K562 (cell line): ENCODE measurements at regions not wholly inside any gene's neighbourhood (a gene's known extent, or its start where the extent isn't known, plus 50 kb on each side); places are given as distances from the start of the nearest gene placed in this dataset.

Experiments
- ATAC-seq: fragments of 200-7000 bp; cut with Tn5 transposase; 3 replicates; pipeline ENCODE4 v1.9.1; 2020; ENCODE audit warnings: moderate library complexity
- BruUV-seq: library from RNA; stranded (reverse); fragments of 400-500 nt; replicated peaks from 2 replicates; lab custom pipeline; 2021; lab: Mats Ljungman, UMichigan
- CTCF ChIA-PET: fragments of 300-600 bp; formaldehyde crosslinking; extraction: SDS; loops from one replicate; lab custom pipeline; 2021; ENCODE audit warnings: low intra/inter-chr PET ratio; lab: Yijun Ruan, JAX
- POLR2A ChIA-PET: fragments of 300-600, 350-650 bp; sonication (Branson Sonifier 250); formaldehyde crosslinking; extraction: SDS; loops from one replicate; lab custom pipeline; 2021; ENCODE audit warnings: antibody characterized with exemption, inconsistent platforms; lab: Yijun Ruan, JAX
- DNase-seq, 4 experiments: peaks; one replicate each; pipeline versions ENCODE4 v3.0.0 to v3.0.0-alpha.2; 2011 to 2018; ENCODE audit warnings: low spot score in 3 of 4, mixed read lengths in 3 of 4; ENCODE audit errors: extremely low read depth in 1 of 4
- FAIRE-seq: peaks from 2 replicates; lab custom pipeline; 2011; peaks lifted over from hg19 to GRCh38; lab: Jason Lieb, UNC
- H2AFZ ChIP-seq: 2 replicates; pipeline ENCODE4 v1.6.0; 2011; ENCODE audit warnings: low read depth, low read length, control low read depth, inconsistent platforms
- H3K27ac ChIP-seq: fragments of 200-600 bp; 3 replicates; pipeline ENCODE4 v1.8.0; 2011; ENCODE audit warnings: low read depth, mild to moderate bottlenecking, control low read depth, inconsistent platforms, low read length, moderate library complexity, mixed read lengths; ENCODE audit errors: extremely low read depth
- H3K27me3 ChIP-seq, 2 experiments: fragments of 300-600 bp in 1 of 2; 2 replicates in 1 of 2; 3 replicates in 1 of 2; pipeline versions ENCODE4 v1.6.0 to v1.8.0; 2011; ENCODE audit warnings: inconsistent platforms in 2 of 2, low read length in 2 of 2, mild to moderate bottlenecking in 1 of 2, mixed read lengths in 1 of 2, moderate library complexity in 1 of 2; ENCODE audit not compliant: control insufficient read depth in 2 of 2, insufficient read depth in 2 of 2
- H3K36me3 ChIP-seq: fragments of 300-600 bp; 3 replicates; pipeline ENCODE4 v1.8.0; 2011; ENCODE audit warnings: mild to moderate bottlenecking, low read length, inconsistent platforms; ENCODE audit not compliant: control insufficient read depth, insufficient read depth
- H3K4me1 ChIP-seq, 2 experiments: fragments of 200-600 bp in 1 of 2; replicated peaks in 1 of 2; 2 replicates in 1 of 2; 3 replicates in 1 of 2; pipeline versions ENCODE4 v1.5.1 to v1.8.0; 2011; ENCODE audit warnings: inconsistent platforms in 2 of 2, low read length in 2 of 2, mild to moderate bottlenecking in 1 of 2, mixed read lengths in 1 of 2, moderate library complexity in 1 of 2; ENCODE audit not compliant: control insufficient read depth in 2 of 2, insufficient read depth in 2 of 2
- H3K4me2 ChIP-seq: 2 replicates; pipeline ENCODE4 v1.6.1; 2011; ENCODE audit warnings: low read length, control low read depth, inconsistent platforms, mixed read lengths; ENCODE audit not compliant: insufficient read depth
- H3K4me3 ChIP-seq: fragments of 200-600 bp; sonication (generic), shearing (Covaris generic); 2 replicates; pipeline ENCODE4 v1.5.1; 2016; ENCODE audit warnings: control low read depth, inconsistent platforms
- H3K79me2 ChIP-seq: fragments of 200-600 bp; 3 replicates; pipeline ENCODE4 v1.8.0; 2011; ENCODE audit warnings: low read length, inconsistent platforms; ENCODE audit not compliant: control insufficient read depth, insufficient read depth
- H3K9ac ChIP-seq, 2 experiments: 2 replicates each; pipeline versions ENCODE4 v1.6.0 to v1.6.1; 2011; ENCODE audit warnings: low read depth in 2 of 2, low read length in 2 of 2, control low read depth in 1 of 2, inconsistent platforms in 1 of 2, mild to moderate bottlenecking in 1 of 2, mixed read lengths in 1 of 2; ENCODE audit not compliant: insufficient read depth in 1 of 2
- H3K9me1 ChIP-seq: one replicate; pipeline ENCODE4 v1.6.0; 2011; ENCODE audit warnings: inconsistent platforms, mild to moderate bottlenecking, low read length, moderate library complexity; ENCODE audit not compliant: control insufficient read depth, insufficient read depth
- H3K9me3 ChIP-seq: replicated peaks from 2 replicates; pipeline ENCODE4 v1.5.1; 2011; ENCODE audit warnings: low read depth, low read length, inconsistent platforms; ENCODE audit not compliant: control insufficient read depth, insufficient read depth
- H4K20me1 ChIP-seq: replicated peaks from 2 replicates; pipeline ENCODE4 v1.6.1; 2011; ENCODE audit warnings: low read length, inconsistent platforms, mixed read lengths; ENCODE audit not compliant: control insufficient read depth, insufficient read depth
- BCOR ChIP-seq: fragments of 450-650 bp; IDR thresholded peaks from 2 replicates; pipeline ENCODE4 v1.6.1; 2016
- CREB1 ChIP-seq, 2 experiments: sonication (generic) in 1 of 2; formaldehyde crosslinking in 1 of 2; IDR thresholded peaks; 2 replicates each; pipeline versions ENCODE4 v1.6.1 to v1.8.0; 2012 to 2022; ENCODE audit warnings: inconsistent platforms in 1 of 2, mild to moderate bottlenecking in 1 of 2, missing genetic modification reagents in 1 of 2, moderate library complexity in 1 of 2
- MAZ ChIP-seq, 2 experiments: fragments of 450-650 bp in 1 of 2; sonication (generic) in 1 of 2; formaldehyde crosslinking; IDR thresholded peaks in 1 of 2; conservative IDR thresholded peaks in 1 of 2; 2 replicates each; pipeline versions ENCODE4 v1.4.0 to v1.5.0; 2020; ENCODE audit warnings: mild to moderate bottlenecking in 1 of 2, missing genetic modification reagents in 1 of 2
- MEF2A ChIP-seq: IDR thresholded peaks from 2 replicates; pipeline ENCODE4 v1.6.1; 2011; ENCODE audit warnings: low read depth, mild to moderate bottlenecking, low read length, moderate library complexity; ENCODE audit not compliant: control insufficient read depth
- NR4A1 ChIP-seq, 2 experiments: fragments of 250-450 bp in 1 of 2; fragments of 450-650 bp in 1 of 2; sonication (Bioruptor Pico) in 1 of 2; IDR thresholded peaks; 2 replicates each; pipeline versions ENCODE4 v1.4.0 to v1.6.1; 2016 to 2020; ENCODE audit warnings: mild to moderate bottlenecking in 2 of 2, missing compliant biosample characterization in 1 of 2, missing genetic modification characterization in 1 of 2, moderate library complexity in 1 of 2
- ZBTB1 ChIP-seq: sonication (generic); formaldehyde crosslinking; IDR thresholded peaks from 2 replicates; pipeline ENCODE4 v1.8.1; 2023; ENCODE audit warnings: missing genetic modification reagents, low read depth, mild to moderate bottlenecking, borderline replicate concordance
- ZNF253 ChIP-seq: fragments of 250-450 bp; sonication (Bioruptor Pico); conservative IDR thresholded peaks from 2 replicates; pipeline ENCODE4 v1.6.1; 2021; ENCODE audit warnings: mild to moderate bottlenecking
- ZNF431 ChIP-seq: sonication (generic); formaldehyde crosslinking; IDR thresholded peaks from 2 replicates; pipeline ENCODE4 v1.8.0; 2022; ENCODE audit warnings: mild to moderate bottlenecking, missing genetic modification reagents
- WGBS: fragments of 100-300 bp; shearing (Covaris generic); methylation state at CpG from one replicate; pipeline ENCODE4 v1.1.6; 2016; ENCODE audit warnings: low coverage, mixed read lengths; ENCODE audit not compliant: insufficient coverage; ENCODE audit errors: missing lambda C conversion rate; 5-methylcytosine and 5-hydroxymethylcytosine counted together
- in situ Hi-C: fragments of 300-500 bp; cut with MboI; formaldehyde crosslinking; loops from 4 replicates; pipeline ENCODE4 v1.15.0; 2018; ENCODE audit warnings: inconsistent platforms, mixed read lengths
- intact Hi-C: fragments of 100-400 bp; cut with micrococcal nuclease; formaldehyde crosslinking; loops from 2 replicates; pipeline ENCODE4 v1.14.2; 2022
- TF ChIP-seq, protein P1 (sequence below): IDR thresholded peaks from 3 replicates; pipeline ENCODE4 v1.6.1; 2011; ENCODE audit warnings: borderline replicate concordance, mild to moderate bottlenecking, moderate library complexity; ENCODE audit not compliant: insufficient read length; ENCODE audit errors: extremely low read depth
- TF ChIP-seq, protein P2 (sequence below): conservative IDR thresholded peaks from 2 replicates; pipeline ENCODE4 v1.6.1; 2011; ENCODE audit warnings: low read depth, mild to moderate bottlenecking, low read length; ENCODE audit not compliant: control insufficient read depth
- TF ChIP-seq, protein P3 (sequence below): fragments of 450-650 bp; formaldehyde crosslinking; IDR thresholded peaks from 2 replicates; pipeline ENCODE4 v1.4.0; 2022; ENCODE audit warnings: missing genetic modification characterization
- TF ChIP-seq, protein P4 (sequence below): fragments of 450-650 bp; formaldehyde crosslinking; IDR thresholded peaks from 2 replicates; pipeline ENCODE4 v1.4.0; 2022; ENCODE audit warnings: mild to moderate bottlenecking, moderate library complexity

DNA sequence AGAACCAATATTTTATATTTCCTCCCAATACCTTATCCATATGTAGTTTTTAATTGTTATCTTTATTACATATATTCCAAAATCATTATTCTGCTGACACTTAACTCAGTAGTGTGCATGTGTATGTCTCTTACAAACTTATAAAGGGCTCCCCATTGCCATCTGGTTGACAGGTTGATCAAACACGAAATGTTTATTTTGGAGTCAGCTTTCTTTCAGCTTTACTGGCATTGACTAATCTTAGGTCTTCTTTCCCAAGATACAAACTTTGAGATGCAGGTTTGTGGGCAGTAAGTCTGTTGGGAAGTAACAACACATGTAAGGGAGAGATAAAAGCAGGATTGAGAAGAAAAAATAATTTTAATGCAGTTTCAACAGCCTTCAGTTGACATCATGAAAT lies 716.0 kb upstream of the CHD1 start:
- H3K9ac ChIP-seq, result no peak overlapping the region
- no TSS peak for BruUV-seq
- H3K4me2 ChIP-seq, result no peak overlapping the region
- DNase-seq (no peak), ATAC-seq (no peak), FAIRE-seq (no peak)
- ChIA-PET POLR2A (no interaction called here), CTCF (no interaction called here)
- no peak overlapping the region for H3K27ac ChIP-seq
- H3K36me3 ChIP-seq, result no peaks in the 10 kb centered on the region
- in situ Hi-C loops, result loop anchor here (10.0 kb wide), 1 partner anchor 310 kb away; no protein-coding TSS in a partner anchor
- no peak overlapping the region for H2AFZ ChIP-seq
- WGBS, result 5% methylated on average over 1 of the region's 1 CpG
- TF ChIP-seq BCOR (no peak), CREB1 (IDR thresholded peaks at IDR 0.05) (no peak), CREB1 (CRISPR knock-in tag; IDR thresholded peaks at IDR 0.05) (no peak), NR4A1 (CRISPR knock-in tag; IDR thresholded peaks at IDR 0.05) (no peak), NR4A1 (tag; IDR thresholded peaks at IDR 0.05) (no peak), MEF2A (no peak), MAZ (CRISPR knock-in tag; conservative IDR thresholded peaks at IDR 0.05 in 1 of 2, IDR thresholded peaks at IDR 0.05 in 1 of 2) (no peak), ZBTB1 (CRISPR knock-in tag) (no peak), ZNF253 (CRISPR knock-in tag) (no peak), ZNF431 (no peak)
- TF ChIP-seq, protein P1, sequence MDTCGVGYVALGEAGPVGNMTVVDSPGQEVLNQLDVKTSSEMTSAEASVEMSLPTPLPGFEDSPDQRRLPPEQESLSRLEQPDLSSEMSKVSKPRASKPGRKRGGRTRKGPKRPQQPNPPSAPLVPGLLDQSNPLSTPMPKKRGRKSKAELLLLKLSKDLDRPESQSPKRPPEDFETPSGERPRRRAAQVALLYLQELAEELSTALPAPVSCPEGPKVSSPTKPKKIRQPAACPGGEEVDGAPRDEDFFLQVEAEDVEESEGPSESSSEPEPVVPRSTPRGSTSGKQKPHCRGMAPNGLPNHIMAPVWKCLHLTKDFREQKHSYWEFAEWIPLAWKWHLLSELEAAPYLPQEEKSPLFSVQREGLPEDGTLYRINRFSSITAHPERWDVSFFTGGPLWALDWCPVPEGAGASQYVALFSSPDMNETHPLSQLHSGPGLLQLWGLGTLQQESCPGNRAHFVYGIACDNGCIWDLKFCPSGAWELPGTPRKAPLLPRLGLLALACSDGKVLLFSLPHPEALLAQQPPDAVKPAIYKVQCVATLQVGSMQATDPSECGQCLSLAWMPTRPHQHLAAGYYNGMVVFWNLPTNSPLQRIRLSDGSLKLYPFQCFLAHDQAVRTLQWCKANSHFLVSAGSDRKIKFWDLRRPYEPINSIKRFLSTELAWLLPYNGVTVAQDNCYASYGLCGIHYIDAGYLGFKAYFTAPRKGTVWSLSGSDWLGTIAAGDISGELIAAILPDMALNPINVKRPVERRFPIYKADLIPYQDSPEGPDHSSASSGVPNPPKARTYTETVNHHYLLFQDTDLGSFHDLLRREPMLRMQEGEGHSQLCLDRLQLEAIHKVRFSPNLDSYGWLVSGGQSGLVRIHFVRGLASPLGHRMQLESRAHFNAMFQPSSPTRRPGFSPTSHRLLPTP, result no peak
- TF ChIP-seq, protein P2, sequence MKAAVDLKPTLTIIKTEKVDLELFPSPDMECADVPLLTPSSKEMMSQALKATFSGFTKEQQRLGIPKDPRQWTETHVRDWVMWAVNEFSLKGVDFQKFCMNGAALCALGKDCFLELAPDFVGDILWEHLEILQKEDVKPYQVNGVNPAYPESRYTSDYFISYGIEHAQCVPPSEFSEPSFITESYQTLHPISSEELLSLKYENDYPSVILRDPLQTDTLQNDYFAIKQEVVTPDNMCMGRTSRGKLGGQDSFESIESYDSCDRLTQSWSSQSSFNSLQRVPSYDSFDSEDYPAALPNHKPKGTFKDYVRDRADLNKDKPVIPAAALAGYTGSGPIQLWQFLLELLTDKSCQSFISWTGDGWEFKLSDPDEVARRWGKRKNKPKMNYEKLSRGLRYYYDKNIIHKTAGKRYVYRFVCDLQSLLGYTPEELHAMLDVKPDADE, result no peak
- TF ChIP-seq, protein P3, sequence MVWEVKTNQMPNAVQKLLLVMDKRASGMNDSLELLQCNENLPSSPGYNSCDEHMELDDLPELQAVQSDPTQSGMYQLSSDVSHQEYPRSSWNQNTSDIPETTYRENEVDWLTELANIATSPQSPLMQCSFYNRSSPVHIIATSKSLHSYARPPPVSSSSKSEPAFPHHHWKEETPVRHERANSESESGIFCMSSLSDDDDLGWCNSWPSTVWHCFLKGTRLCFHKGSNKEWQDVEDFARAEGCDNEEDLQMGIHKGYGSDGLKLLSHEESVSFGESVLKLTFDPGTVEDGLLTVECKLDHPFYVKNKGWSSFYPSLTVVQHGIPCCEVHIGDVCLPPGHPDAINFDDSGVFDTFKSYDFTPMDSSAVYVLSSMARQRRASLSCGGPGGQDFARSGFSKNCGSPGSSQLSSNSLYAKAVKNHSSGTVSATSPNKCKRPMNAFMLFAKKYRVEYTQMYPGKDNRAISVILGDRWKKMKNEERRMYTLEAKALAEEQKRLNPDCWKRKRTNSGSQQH (CRISPR knock-in tag), result no peak
- TF ChIP-seq, protein P4, sequence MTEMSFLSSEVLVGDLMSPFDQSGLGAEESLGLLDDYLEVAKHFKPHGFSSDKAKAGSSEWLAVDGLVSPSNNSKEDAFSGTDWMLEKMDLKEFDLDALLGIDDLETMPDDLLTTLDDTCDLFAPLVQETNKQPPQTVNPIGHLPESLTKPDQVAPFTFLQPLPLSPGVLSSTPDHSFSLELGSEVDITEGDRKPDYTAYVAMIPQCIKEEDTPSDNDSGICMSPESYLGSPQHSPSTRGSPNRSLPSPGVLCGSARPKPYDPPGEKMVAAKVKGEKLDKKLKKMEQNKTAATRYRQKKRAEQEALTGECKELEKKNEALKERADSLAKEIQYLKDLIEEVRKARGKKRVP (CRISPR knock-in tag), result no peak
- no peaks in the 10 kb centered on the region for H3K27me3 ChIP-seq
- intact Hi-C loops, result no loop called here
- H3K4me1 ChIP-seq, result no peaks in the 10 kb centered on the region
- H3K79me2 ChIP-seq, result no peaks in the 10 kb centered on the region
- H3K4me3 ChIP-seq, result no peak overlapping the region
- H3K9me1 ChIP-seq, result no peaks in the 10 kb centered on the region
- no peaks in the 10 kb centered on the region for H4K20me1 ChIP-seq
- H3K9me3 ChIP-seq, result no peaks in the 10 kb centered on the region
